ENCODE measurements at regions not wholly inside any gene's neighbourhood (a gene's known extent, or its start where the extent isn't known, plus 50 kb on each side); places are given as distances from the start of the nearest gene placed in this dataset.

DNA sequence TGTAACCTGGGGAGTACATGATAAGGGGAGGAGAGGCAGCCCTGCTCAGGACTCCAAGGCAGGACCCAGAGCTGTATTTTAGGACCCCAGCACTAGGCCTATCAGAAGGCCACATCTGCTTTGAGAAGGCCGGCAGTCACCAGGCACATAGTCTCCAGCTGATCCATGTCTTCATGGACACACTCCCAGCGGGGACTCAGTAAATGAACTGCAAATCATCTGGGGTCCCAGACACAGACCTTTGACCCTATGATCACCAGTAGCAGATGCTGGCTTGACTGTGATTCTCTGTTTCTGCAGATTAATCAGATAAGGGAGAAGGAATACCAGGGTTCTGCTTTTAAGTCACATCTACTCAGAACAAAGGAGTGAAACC lies 341.4 kb upstream of the PODXL start:
- DNase-seq (ENCODE audit: low read depth): no peak

- no peak for DNase-seq (ENCODE audit: low read depth)
Observed at GRCh38 chr7:131897016-131897789, 340.8 kb upstream of the PODXL start.

DNA sequence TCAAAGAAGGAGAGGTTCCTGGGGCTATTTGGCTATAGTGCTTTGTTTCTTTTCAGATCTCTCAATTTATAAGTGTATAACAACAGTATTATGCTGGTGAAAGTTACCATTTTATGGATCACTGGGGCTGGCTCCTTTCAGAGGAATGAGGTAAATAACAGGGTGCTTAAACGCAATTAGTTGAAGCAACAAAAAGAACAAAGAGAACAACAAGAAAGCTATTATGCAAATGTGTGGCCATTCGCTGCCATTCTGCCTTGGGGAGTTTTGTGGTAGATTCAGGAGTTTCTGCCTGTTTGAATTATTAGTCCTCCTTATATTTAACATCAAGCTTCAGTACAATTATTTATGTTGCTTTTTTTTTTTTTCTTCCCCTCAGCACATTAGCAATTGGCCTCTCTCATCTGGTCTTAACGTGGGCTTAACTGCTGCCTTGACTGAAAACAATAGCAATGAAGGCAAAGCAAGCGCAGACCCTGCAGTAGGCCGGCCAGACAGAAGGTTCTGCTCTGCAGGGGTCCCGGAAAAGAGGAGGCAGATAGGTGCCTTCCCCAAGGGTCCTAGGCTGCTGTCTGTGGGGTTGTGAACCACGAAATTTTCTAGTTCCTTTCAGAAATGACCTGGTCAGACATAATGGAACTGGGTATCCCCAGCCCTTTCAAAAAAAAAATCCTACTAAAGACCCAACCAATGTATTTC lies 339.9 kb upstream of the PODXL start:
- DNase-seq (ENCODE audit: low read depth): no peak

DNA sequence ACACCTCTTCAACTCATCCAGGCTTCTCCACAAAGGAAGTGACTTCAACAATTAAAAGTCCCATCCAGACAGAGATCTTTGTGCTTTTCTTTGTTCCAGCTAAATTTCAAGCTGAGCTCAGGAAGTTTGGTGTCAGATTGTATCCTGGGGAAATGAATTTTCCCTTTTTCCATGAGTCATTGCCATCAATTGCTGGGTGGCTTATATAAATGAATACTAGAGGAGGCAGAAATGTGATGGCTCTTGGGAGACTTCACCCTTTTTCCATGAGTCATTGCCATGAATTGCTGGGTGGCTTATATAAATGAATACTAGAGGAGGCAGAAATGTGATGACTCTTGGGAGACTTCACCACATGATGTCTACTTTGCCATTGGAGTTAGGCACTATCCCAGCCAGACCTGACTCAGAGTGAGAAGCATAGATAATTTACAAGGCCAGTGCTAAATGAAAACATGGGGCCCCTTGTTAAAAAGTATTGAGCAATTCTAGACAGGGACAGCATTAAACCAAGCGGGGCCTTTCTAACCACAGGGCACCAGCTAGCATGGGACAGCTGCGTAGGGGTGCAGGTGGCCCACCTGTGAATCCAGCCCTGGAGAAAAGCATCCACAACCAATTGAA lies 339.2 kb upstream of the PODXL start:
- DNase-seq (ENCODE audit: low read depth): no peak

- no peak for DNase-seq (ENCODE audit: low read depth)
Observed at GRCh38 chr7:131893631-131894340, 337.4 kb upstream of the PODXL start.

- no peak for DNase-seq (ENCODE audit: low read depth)
Observed at GRCh38 chr7:131890176-131890575, 333.7 kb upstream of the PODXL start.

DNA sequence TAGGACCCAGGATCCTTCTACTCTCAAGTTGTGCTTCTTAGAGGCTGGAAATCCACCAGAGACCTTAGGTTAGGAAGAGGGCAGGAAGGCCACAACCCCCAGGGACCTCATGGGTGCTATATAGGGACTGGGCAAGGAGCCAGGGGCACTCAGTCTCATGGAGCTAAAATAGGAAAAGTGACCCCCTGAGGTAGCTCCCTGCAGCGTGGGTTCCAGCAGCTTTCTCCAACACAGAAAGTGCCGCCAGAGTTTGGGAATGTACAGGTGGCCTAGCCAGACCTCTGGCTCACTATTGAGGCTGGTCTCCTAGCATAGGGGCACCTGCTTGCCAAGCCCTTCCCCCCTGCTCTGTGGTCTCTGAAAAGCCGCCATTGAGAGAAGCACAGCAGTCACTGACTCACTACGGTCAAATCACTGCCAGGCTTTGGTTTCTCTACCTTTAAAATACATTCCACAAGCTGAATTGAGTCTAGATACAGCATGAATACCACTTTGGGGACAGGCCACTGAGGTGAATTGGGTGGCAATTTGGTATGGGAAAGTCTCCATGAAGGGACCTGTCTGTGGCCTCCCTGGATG lies 333.2 kb upstream of the PODXL start:
- DNase-seq (ENCODE audit: low read depth): no peak

DNA sequence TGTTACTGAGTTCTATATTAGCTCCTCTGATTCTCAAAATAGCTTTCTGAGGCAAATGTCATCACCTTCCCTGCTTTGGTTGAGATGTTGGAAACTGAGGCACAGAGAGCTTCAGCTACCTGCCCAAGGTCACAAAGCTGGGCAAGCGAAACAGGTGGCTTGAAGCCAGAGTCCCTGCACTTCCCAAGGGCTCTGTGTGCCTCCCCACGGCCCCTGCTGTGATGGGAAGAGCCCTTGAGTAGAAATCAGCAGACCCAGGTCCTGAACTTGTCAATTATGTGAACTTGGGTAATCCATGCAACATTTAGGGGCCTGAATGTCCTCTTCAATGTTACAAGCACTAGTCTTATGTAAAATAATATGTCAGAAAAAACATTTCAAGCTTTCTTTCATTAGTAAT lies 327.3 kb upstream of the PODXL start:
- no peak for DNase-seq (ENCODE audit: low read depth)

GRCh38 chr7:131883196-131883595 lies 326.8 kb upstream of the PODXL start:
- no peak for DNase-seq (ENCODE audit: low read depth)

GRCh38 chr7:131882321-131882720 lies 325.9 kb upstream of the PODXL start:
- DNase-seq (ENCODE audit: low read depth): no peak

DNA sequence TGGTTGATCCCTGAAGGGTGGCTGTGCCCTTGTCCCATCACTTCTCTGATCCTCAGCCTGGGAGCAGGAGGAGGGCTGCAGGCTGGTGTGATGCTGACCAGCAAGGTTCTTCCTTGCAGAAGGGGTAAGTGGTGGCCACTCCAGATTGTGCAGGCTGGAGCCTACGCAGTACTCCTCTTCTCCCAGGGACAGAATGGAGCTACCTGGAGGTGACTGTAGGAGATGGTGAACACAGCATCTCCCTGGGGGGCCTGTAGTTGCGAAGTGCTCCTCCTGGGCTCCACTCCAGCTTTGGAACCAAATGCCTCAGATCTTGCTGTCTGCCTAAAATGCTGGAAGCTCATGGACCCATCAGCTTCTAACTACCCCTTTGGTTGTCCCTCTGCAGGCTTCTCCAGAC lies 323.6 kb upstream of the PODXL start:
- no peak for DNase-seq (ENCODE audit: low read depth)

DNA sequence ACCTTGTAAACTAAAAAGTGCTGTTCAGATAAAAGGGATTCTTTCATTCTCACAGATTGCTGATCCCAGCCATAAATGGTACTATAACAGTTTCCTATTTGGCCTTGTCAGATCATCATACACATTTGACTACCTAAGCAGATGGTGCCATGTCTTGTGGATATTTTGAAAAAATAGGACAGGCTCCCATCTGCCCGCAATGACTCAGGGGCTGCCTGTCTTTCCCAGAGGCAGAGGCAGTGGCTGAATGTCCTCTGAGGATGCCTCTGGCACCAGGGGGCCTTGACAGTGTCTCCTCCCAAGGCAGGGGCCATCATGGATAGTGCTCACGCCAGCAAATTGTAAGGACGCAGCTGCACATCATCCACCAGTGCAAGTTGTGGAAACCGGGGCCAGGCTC lies 323.0 kb upstream of the PODXL start:
- DNase-seq (ENCODE audit: low read depth): no peak

DNA sequence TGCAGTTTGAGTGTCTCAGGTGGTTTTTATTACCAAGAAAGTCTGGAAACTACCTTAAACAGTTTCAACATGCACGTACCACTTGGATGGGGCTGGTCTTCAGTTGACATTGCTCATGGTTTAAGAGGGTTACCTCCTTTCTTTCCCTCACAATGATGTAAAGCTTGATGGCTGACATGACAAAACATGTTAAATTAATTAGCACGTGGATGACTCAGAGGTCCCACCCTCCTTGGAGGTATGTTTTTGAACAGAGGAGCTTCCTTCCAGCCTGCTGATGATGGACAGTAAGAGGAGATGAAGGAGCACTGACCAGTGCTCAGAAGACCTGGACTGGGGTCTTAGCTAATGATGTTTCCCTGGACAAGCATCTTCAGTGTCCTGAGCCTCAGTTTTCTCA lies 322.3 kb upstream of the PODXL start:
- DNase-seq (ENCODE audit: low read depth): no peak

GRCh38 chr7:131873581-131873980 lies 317.2 kb upstream of the PODXL start:
- no peak for DNase-seq (ENCODE audit: low read depth)

GRCh38 chr7:131869986-131870385 lies 313.6 kb upstream of the PODXL start:
- DNase-seq (ENCODE audit: low read depth): no peak

GRCh38 chr7:131869169-131869844 lies 312.9 kb upstream of the PODXL start:
- no peak for DNase-seq (ENCODE audit: low read depth)

DNA sequence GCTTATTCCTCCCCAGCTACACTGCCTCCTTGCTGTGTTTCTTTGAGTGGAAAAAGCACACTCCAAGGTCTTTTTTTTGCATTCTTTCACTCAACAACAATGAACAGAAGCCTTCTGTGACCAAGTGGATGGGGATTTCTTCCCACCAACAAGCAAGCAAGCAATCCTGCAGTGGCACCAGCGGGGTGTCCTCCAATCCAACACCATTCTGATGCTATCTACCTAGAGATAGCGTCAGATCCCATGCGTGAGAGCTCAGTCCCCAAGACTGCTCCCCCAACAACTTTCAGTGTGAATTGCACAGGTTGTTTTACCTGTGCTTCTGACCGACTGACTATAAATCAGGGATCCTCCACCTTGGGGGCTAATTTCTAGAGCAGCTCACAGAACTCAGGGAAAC lies 311.0 kb upstream of the PODXL start:
- no peak for DNase-seq (ENCODE audit: low read depth)

DNA sequence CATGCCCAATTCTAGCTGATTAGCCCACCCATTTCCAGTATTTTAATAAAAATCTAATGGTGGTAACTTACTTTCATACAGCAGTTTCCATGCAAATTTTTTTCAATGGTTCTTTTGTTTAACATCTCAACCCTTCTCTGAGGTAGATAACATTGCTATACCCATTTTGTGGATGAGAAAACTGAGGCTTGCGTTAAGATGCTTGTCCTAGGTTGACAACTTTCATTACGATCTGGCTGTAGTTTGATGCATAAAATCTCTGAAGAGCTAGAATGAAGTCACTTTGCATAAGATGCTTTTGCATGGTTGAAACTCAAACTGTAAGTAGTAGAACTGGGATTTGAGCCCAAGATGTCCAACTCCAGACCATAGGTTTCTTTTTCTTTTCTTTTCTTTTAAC lies 309.5 kb upstream of the PODXL start:
- no peak for DNase-seq (ENCODE audit: low read depth)

GRCh38 chr7:131861620-131862346 lies 305.4 kb upstream of the PODXL start:
- DNase-seq (ENCODE audit: low read depth): no peak

DNA sequence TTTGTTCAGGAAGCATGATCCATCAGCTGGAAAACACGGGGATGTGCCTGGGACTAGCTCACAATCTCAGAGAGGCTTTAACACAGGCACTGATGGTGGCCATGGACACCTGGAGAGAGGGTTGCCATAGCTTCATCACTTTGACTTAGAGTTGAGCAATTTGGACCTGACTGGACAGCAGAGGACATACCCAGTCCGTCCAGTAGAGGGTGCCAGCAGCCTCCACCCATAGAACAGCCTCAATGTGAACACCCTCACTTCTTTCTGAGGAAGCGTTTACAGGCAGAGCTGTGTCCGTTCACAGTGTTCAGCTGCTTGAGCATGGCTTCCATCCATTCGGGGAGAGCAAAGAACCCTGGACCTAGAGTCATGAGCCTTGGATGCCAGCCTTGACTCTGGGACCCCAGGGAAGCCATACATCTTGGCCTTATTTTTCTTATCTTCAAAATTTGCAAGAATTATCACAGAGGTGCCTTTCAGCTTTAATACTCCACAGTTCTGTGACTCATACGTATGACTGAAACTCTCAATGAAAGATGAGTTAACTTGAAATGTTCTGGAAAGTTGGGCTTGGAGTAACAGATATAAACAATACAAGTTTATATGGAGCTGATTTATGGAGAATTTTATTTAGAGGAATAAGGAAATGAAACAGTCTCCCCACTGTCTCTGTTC lies 302.9 kb upstream of the PODXL start:
- peak; percentile 8 for DNase-seq (ENCODE audit: low read depth)

GRCh38 chr7:131858611-131859010 lies 302.2 kb upstream of the PODXL start:
- DNase-seq (ENCODE audit: low read depth): no peak
